ENCODE measurements at regions not wholly inside any gene's neighbourhood (a gene's known extent, or its start where the extent isn't known, plus 50 kb on each side); places are given as distances from the start of the nearest gene placed in this dataset.

DNA sequence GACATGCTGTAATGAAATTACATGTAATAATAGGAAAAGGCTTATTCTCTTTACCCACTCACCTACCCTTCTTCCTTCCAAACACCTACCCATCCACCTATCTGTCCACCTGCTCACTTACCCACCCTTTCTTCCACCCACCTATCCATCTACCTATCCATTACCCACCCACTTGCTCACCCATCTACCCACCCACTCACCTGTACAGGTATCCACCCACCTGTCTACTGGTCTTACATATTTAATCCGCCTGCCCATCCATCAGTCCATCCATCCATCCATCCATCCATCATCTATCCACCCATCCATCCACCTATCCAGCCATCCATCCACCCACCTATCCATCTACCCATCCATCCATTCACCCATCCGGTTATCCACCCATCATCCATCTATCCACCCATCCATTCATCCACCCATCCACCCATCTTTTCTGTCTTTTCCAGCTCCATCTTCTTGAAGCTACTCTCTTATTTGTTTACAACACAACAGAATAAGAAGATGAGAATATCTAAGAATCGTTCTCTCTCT is 133.3 kb upstream of the STX18 start:
- no peak for TF ChIP-seq EZH2 (IDR thresholded peaks at IDR 0.05; ENCODE audit: insufficient read depth, poor library complexity, severe bottlenecking)
- no peak for TF ChIP-seq EZH2phosphoT487 (IDR thresholded peaks at IDR 0.05; ENCODE audit: insufficient read depth, low read depth)

Data from GM23248 (cell line).